ENCODE measurements at regions not wholly inside any gene's neighbourhood (a gene's known extent, or its start where the extent isn't known, plus 50 kb on each side); places are given as distances from the start of the nearest gene placed in this dataset.

GRCh38 chr4:171590716-171591115 lies 222.5 kb upstream of the GALNTL6 start:
- H3K9me3 ChIP-seq (ENCODE audit: insufficient read depth, low read depth, low read length), result no peaks in the 10 kb centered on the region
- no peaks in the 10 kb centered on the region for H3K27me3 ChIP-seq (ENCODE audit: insufficient read depth, low read length)
- FAIRE-seq, result no peak
- TF ChIP-seq CTCF (IDR thresholded peaks at IDR 0.05; ENCODE audit: insufficient read depth, low read depth, low read length), result no peak
- no peak for TF ChIP-seq EZH2 (IDR thresholded peaks at IDR 0.05; ENCODE audit: insufficient read depth, low read length)
- H3K27ac ChIP-seq (ENCODE audit: low read depth, low read length), result no peak overlapping the region
- H3K4me3 ChIP-seq (ENCODE audit: insufficient read depth, low read depth, low read length), result no peak overlapping the region
- H3K4me3 Mint-ChIP-seq (ENCODE audit: unreplicated experiment), result no peak overlapping the region
- no peaks in the 10 kb centered on the region for H3K27me3 Mint-ChIP-seq (ENCODE audit: low read depth, unreplicated experiment)
- no peaks in the 10 kb centered on the region for H4K20me1 ChIP-seq (ENCODE audit: insufficient read depth, low read length)
- H3K36me3 ChIP-seq (ENCODE audit: insufficient read depth, low read length), result no peaks in the 10 kb centered on the region
- DNase-seq (ENCODE audit: low read depth), result no peak
- H3K4me1 ChIP-seq (ENCODE audit: insufficient read depth, low read length), result no peaks in the 10 kb centered on the region
- H3K4me2 ChIP-seq (ENCODE audit: low read length), result no peak overlapping the region
- no peaks in the 10 kb centered on the region for H3K79me2 ChIP-seq (ENCODE audit: insufficient read depth, low read length)
- no peak overlapping the region for H3K9ac ChIP-seq (ENCODE audit: low read length)
- no peaks in the 10 kb centered on the region for H3K36me3 Mint-ChIP-seq (ENCODE audit: low read depth, unreplicated experiment)
- H2AFZ ChIP-seq (ENCODE audit: low read depth, low read length), result no peak overlapping the region
- no peak overlapping the region for H3K27ac Mint-ChIP-seq (ENCODE audit: unreplicated experiment)
- H3K9me3 Mint-ChIP-seq (ENCODE audit: unreplicated experiment), result no peaks in the 10 kb centered on the region
- no peaks in the 10 kb centered on the region for H3K4me1 Mint-ChIP-seq (ENCODE audit: low read depth, unreplicated experiment)

DNA sequence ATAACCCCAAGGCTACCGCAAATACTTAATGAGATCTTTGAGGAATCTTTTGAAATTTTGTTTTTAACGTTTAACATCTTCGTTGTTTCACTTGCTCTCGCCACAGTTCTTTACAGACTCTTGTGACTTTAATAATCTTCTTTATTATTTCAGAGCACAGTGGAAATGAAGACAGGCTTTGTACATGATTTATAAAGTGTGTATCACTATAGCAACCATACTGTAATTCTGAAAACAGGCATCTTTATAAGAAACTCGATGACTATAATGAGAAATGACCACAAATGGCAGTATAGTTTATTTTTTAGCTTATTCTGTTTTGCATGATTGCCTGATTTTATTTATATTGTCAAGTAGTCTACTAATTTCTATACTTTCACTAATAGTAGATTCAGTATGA lies 224.4 kb upstream of the GALNTL6 start:
- H3K4me1 ChIP-seq (ENCODE audit: insufficient read depth, low read length), result no peaks in the 10 kb centered on the region
- Mint-ChIP-seq H3K4me1 (ENCODE audit: low read depth, unreplicated experiment) (no peaks in the 10 kb centered on the region), H3K27me3 (ENCODE audit: low read depth, unreplicated experiment) (no peaks in the 10 kb centered on the region), H3K4me3 (ENCODE audit: unreplicated experiment) (no peak overlapping the region), H3K9me3 (ENCODE audit: unreplicated experiment) (peaks cover 3% of the 10 kb centered on the region), H3K36me3 (ENCODE audit: low read depth, unreplicated experiment) (no peaks in the 10 kb centered on the region), H3K27ac (ENCODE audit: unreplicated experiment) (no peak overlapping the region)
- no peak overlapping the region for H3K4me2 ChIP-seq (ENCODE audit: low read length)
- FAIRE-seq (no peak), DNase-seq (ENCODE audit: low read depth) (no peak)
- H4K20me1 ChIP-seq (ENCODE audit: insufficient read depth, low read length), result no peaks in the 10 kb centered on the region
- no peaks in the 10 kb centered on the region for H3K9me3 ChIP-seq (ENCODE audit: insufficient read depth, low read depth, low read length)
- no peak overlapping the region for H3K9ac ChIP-seq (ENCODE audit: low read length)
- H3K4me3 ChIP-seq (ENCODE audit: insufficient read depth, low read depth, low read length), result no peak overlapping the region
- H2AFZ ChIP-seq (ENCODE audit: low read depth, low read length), result no peak overlapping the region
- no peak for TF ChIP-seq EZH2 (IDR thresholded peaks at IDR 0.05; ENCODE audit: insufficient read depth, low read length)
- no peak for TF ChIP-seq CTCF (IDR thresholded peaks at IDR 0.05; ENCODE audit: insufficient read depth, low read depth, low read length)
- no peaks in the 10 kb centered on the region for H3K27me3 ChIP-seq (ENCODE audit: insufficient read depth, low read length)
- H3K27ac ChIP-seq (ENCODE audit: low read depth, low read length), result no peak overlapping the region
- no peaks in the 10 kb centered on the region for H3K36me3 ChIP-seq (ENCODE audit: insufficient read depth, low read length)
- H3K79me2 ChIP-seq (ENCODE audit: insufficient read depth, low read length), result no peaks in the 10 kb centered on the region

DNA sequence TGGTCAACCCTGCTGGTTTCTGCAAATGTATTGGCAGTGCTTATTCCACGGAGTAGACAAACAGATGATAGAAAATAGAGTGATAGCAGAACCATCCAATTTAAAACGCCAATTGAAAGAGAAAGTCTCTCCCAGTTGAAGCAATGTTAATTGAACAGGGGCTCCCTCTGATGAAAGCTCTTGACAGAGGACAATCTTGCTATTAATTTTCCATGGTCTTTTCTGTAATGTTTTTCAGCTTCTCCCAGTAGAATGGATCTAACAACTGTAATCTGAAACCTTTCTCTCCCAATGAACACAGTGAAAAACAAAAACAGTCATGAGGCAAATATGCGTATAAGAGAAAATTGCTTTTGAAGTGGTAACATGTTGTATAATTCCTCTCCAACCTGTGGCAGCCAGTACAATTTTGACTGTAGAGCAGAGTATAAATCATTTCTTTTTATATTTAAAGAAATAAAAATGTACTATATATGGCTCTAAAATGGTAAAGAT lies 225.1 kb upstream of the GALNTL6 start:
- Histone ChIP-seq H4K20me1 (ENCODE audit: insufficient read depth, low read length) (no peaks in the 10 kb centered on the region), H3K9me3 (ENCODE audit: insufficient read depth, low read depth, low read length) (no peaks in the 10 kb centered on the region), H3K4me2 (ENCODE audit: low read length) (no peak overlapping the region), H3K4me3 (ENCODE audit: insufficient read depth, low read depth, low read length) (no peak overlapping the region), H3K9ac (ENCODE audit: low read length) (no peak overlapping the region), H3K79me2 (ENCODE audit: insufficient read depth, low read length) (no peaks in the 10 kb centered on the region), H3K4me1 (ENCODE audit: insufficient read depth, low read length) (no peaks in the 10 kb centered on the region), H3K27ac (ENCODE audit: low read depth, low read length) (no peak overlapping the region), H3K27me3 (ENCODE audit: insufficient read depth, low read length) (no peaks in the 10 kb centered on the region), H3K36me3 (ENCODE audit: insufficient read depth, low read length) (no peaks in the 10 kb centered on the region), H2AFZ (ENCODE audit: low read depth, low read length) (no peak overlapping the region)
- TF ChIP-seq CTCF (IDR thresholded peaks at IDR 0.05; ENCODE audit: insufficient read depth, low read depth, low read length) (no peak), EZH2 (IDR thresholded peaks at IDR 0.05; ENCODE audit: insufficient read depth, low read length) (no peak)
- no peak overlapping the region for H3K4me3 Mint-ChIP-seq (ENCODE audit: unreplicated experiment)
- H3K36me3 Mint-ChIP-seq (ENCODE audit: low read depth, unreplicated experiment), result no peaks in the 10 kb centered on the region
- no peaks in the 10 kb centered on the region for H3K4me1 Mint-ChIP-seq (ENCODE audit: low read depth, unreplicated experiment)
- H3K9me3 Mint-ChIP-seq (ENCODE audit: unreplicated experiment), result peaks cover 3% of the 10 kb centered on the region
- no peak overlapping the region for H3K27ac Mint-ChIP-seq (ENCODE audit: unreplicated experiment)
- FAIRE-seq (no peak), DNase-seq (ENCODE audit: low read depth) (no peak)
- H3K27me3 Mint-ChIP-seq (ENCODE audit: low read depth, unreplicated experiment), result no peaks in the 10 kb centered on the region

Data from astrocyte (in vitro differentiated cells and primary cell).